ENCODE measurements at regions not wholly inside any gene's neighbourhood (a gene's known extent, or its start where the extent isn't known, plus 50 kb on each side); places are given as distances from the start of the nearest gene placed in this dataset.

DNA sequence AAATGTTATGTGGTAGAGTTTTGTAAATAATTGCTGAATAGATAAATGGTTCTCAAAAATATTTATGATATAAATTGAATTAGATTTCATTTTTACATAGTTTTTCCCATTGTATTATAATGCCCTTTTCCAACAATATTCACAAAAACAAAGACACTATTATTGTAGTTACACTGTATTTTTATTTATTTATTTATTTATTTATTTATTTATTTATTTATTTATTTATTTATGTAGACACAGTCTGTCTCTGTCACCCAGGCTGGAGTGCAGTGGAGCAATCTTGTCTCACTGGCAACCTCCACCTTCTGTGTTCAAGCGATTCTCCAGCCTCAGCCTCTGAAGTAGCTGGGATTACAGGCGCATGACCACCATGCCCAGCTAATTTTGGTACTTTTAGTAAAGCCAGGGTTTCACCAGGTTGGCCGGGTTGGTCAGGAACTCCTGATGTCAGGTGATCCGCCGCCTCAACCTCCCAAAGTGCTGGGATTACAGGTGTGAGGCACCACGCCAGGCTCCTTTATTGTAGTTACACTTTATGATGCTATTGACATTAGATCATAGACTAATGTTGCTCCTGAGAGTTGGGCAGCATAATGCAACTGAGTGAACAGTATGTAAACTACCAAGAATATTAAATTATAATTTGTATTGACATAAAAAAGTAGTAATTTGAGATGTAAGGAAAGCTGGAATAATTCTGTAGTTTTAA lies 1430.0 kb upstream of the PRMT6 start:
- TF ChIP-seq CTCF (IDR thresholded peaks at IDR 0.05) (no peak), ZFX (IDR thresholded peaks at IDR 0.05; ENCODE audit: borderline replicate concordance) (no peak)
